ENCODE measurements at regions not wholly inside any gene's neighbourhood (a gene's known extent, or its start where the extent isn't known, plus 50 kb on each side); places are given as distances from the start of the nearest gene placed in this dataset.

GRCh38 chr1:8112611-8113261 is 86.6 kb upstream of the ERRFI1 start:
- no peaks in the 10 kb centered on the region for H3K27me3 Mint-ChIP-seq
- DNase-seq (ENCODE audit: low spot score, unreplicated experiment), result no peak
- no peak overlapping the region for H3K27ac Mint-ChIP-seq
- TF ChIP-seq, protein P1, sequence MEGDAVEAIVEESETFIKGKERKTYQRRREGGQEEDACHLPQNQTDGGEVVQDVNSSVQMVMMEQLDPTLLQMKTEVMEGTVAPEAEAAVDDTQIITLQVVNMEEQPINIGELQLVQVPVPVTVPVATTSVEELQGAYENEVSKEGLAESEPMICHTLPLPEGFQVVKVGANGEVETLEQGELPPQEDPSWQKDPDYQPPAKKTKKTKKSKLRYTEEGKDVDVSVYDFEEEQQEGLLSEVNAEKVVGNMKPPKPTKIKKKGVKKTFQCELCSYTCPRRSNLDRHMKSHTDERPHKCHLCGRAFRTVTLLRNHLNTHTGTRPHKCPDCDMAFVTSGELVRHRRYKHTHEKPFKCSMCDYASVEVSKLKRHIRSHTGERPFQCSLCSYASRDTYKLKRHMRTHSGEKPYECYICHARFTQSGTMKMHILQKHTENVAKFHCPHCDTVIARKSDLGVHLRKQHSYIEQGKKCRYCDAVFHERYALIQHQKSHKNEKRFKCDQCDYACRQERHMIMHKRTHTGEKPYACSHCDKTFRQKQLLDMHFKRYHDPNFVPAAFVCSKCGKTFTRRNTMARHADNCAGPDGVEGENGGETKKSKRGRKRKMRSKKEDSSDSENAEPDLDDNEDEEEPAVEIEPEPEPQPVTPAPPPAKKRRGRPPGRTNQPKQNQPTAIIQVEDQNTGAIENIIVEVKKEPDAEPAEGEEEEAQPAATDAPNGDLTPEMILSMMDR (IDR thresholded peaks at IDR 0.05; ENCODE audit: unreplicated experiment), result no peak
- H3K4me3 Mint-ChIP-seq (ENCODE audit: low read depth), result no peak overlapping the region
- peaks cover 27% of the 10 kb centered on the region for H3K4me1 Mint-ChIP-seq (ENCODE audit: low read depth)
- peaks cover 6% of the 10 kb centered on the region for H3K9me3 Mint-ChIP-seq (ENCODE audit: low read depth)
- peaks cover 1% of the 10 kb centered on the region for H3K36me3 Mint-ChIP-seq (ENCODE audit: insufficient read depth)

GRCh38 chr1:8111560-8111959 is 85.5 kb upstream of the ERRFI1 start:
- DNase-seq (ENCODE audit: low spot score, unreplicated experiment), result no peak
- H3K36me3 Mint-ChIP-seq (ENCODE audit: insufficient read depth), result peaks cover 1% of the 10 kb centered on the region
- H3K27ac Mint-ChIP-seq, result no peak overlapping the region
- peaks cover 10% of the 10 kb centered on the region for H3K9me3 Mint-ChIP-seq (ENCODE audit: low read depth)
- H3K27me3 Mint-ChIP-seq, result no peaks in the 10 kb centered on the region
- H3K4me1 Mint-ChIP-seq (ENCODE audit: low read depth), result peaks cover 24% of the 10 kb centered on the region
- TF ChIP-seq, protein P1 (IDR thresholded peaks at IDR 0.05; ENCODE audit: unreplicated experiment), result no peak
- H3K4me3 Mint-ChIP-seq (ENCODE audit: low read depth), result no peak overlapping the region

DNA sequence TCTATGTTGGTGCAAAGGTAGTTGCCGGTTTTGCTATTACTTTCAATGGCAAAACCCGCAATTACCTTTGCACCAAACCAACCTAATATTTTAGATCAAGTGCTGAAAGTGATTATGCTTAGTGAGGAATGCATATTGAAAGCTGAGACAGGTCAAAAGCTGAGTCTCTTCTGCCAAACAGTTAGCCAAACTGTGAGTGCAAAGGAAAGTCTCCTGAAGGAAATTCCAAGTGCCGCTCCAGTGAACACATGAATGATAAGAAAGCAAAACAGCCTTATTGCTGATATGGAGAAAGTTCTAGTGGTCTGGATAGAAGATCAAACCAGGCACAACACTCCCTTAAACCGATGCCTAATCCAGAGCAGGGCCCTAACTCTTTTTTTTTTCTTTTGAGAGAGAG is 83.1 kb upstream of the ERRFI1 start:
- peaks cover 1% of the 10 kb centered on the region for H3K36me3 Mint-ChIP-seq (ENCODE audit: insufficient read depth)
- H3K27me3 Mint-ChIP-seq, result no peaks in the 10 kb centered on the region
- H3K27ac Mint-ChIP-seq, result no peak overlapping the region
- TF ChIP-seq, protein P1 (IDR thresholded peaks at IDR 0.05; ENCODE audit: unreplicated experiment), result no peak
- H3K4me3 Mint-ChIP-seq (ENCODE audit: low read depth), result no peak overlapping the region
- peaks cover 14% of the 10 kb centered on the region for H3K9me3 Mint-ChIP-seq (ENCODE audit: low read depth)
- peaks cover 21% of the 10 kb centered on the region for H3K4me1 Mint-ChIP-seq (ENCODE audit: low read depth)
- DNase-seq (ENCODE audit: low spot score, unreplicated experiment), result no peak

DNA sequence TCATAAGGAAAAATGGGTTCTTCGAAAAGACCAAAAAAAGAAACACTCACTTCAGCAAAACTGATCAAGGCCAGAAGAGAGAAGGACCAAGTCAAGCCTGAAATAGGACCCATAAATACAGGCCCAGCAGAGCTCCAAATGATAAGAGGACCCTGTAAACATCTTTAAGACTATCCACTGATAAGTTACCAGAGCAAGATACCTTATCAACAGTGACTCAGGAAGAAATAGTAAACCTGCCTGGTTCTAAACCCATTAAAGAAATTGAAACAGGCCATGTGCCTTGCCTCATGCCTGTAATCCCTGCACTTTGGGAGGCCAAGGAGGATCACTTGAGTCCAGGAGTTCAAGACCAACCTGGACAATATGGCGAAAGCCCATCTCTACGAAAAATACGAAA is 81.8 kb upstream of the ERRFI1 start:
- Mint-ChIP-seq H3K27ac (peak overlapping the region; percentile 83), H3K27me3 (no peaks in the 10 kb centered on the region), H3K4me1 (ENCODE audit: low read depth) (peaks cover 12% of the 10 kb centered on the region), H3K36me3 (ENCODE audit: insufficient read depth) (peaks cover 1% of the 10 kb centered on the region), H3K4me3 (ENCODE audit: low read depth) (no peak overlapping the region), H3K9me3 (ENCODE audit: low read depth) (peaks cover 17% of the 10 kb centered on the region)
- DNase-seq (ENCODE audit: low spot score, unreplicated experiment), result no peak
- TF ChIP-seq, protein P1 (IDR thresholded peaks at IDR 0.05; ENCODE audit: unreplicated experiment), result no peak

GRCh38 chr1:8104278-8105236 is 78.4 kb upstream of the ERRFI1 start:
- Mint-ChIP-seq H3K27ac (peak overlapping the region; percentile 60), H3K36me3 (ENCODE audit: insufficient read depth) (peaks cover 1% of the 10 kb centered on the region), H3K4me1 (ENCODE audit: low read depth) (peaks cover 12% of the 10 kb centered on the region), H3K4me3 (ENCODE audit: low read depth) (no peak overlapping the region), H3K27me3 (no peaks in the 10 kb centered on the region), H3K9me3 (ENCODE audit: low read depth) (peaks cover 23% of the 10 kb centered on the region)
- TF ChIP-seq, protein P1 (IDR thresholded peaks at IDR 0.05; ENCODE audit: unreplicated experiment), result no peak
- DNase-seq (ENCODE audit: low spot score, unreplicated experiment), result no peak
